OCI-LY7 (cell line): ENCODE measurements at regions not wholly inside any gene's neighbourhood (a gene's known extent, or its start where the extent isn't known, plus 50 kb on each side); places are given as distances from the start of the nearest gene placed in this dataset.

Experiments used
- BruUV-seq: library from RNA; stranded (reverse); fragments of 400-500 nt; replicated peaks from 2 replicates; lab custom pipeline; 2021; lab: Mats Ljungman, UMichigan
- CTCF ChIA-PET: fragments of 300-600 bp; sonication (Branson Sonifier 250); formaldehyde crosslinking; loops from one replicate; lab custom pipeline; 2022; ENCODE audit warnings: antibody characterized with exemption; ENCODE audit not compliant: unreplicated experiment; lab: Charles Lee
- POLR2A ChIA-PET: fragments of 300-600 bp; sonication (Branson Sonifier 250); formaldehyde crosslinking; loops from one replicate; lab custom pipeline; 2022; ENCODE audit warnings: antibody characterized with exemption; lab: Charles Lee
- DNase-seq: peaks from one replicate; pipeline ENCODE4 v3.0.0-alpha.2; 2015; ENCODE audit warnings: low spot score
- H2AFZ ChIP-seq: fragments of 200-600 bp; sonication (generic), shearing (Covaris generic); 2 replicates; pipeline ENCODE4 v1.6.1; 2014; ENCODE audit warnings: mild to moderate bottlenecking, antibody characterized with exemption, low read length, moderate library complexity
- H3K27ac ChIP-seq: fragments of 200-600 bp; sonication (generic); 2 replicates; pipeline ENCODE4 v1.5.1; 2014; ENCODE audit warnings: mixed run types, low read depth, mild to moderate bottlenecking, moderate library complexity, low read length, inconsistent platforms; ENCODE audit not compliant: poor library complexity, severe bottlenecking
- H3K36me3 ChIP-seq: fragments of 200-600 bp; sonication (generic); 2 replicates; pipeline ENCODE4 v1.6.1; 2014; ENCODE audit warnings: mild to moderate bottlenecking, antibody characterized with exemption, low read length, moderate library complexity, mixed read lengths; ENCODE audit not compliant: insufficient read depth
- H3K4me1 ChIP-seq: fragments of 200-600 bp; sonication (generic); 2 replicates; pipeline ENCODE4 v1.5.1; 2014; ENCODE audit warnings: mild to moderate bottlenecking, low read length; ENCODE audit not compliant: insufficient read depth, poor library complexity, severe bottlenecking
- H3K4me2 ChIP-seq: fragments of 200-600 bp; sonication (generic); 2 replicates; pipeline ENCODE4 v1.6.1; 2014; ENCODE audit warnings: mild to moderate bottlenecking, low read length
- H3K4me3 ChIP-seq: fragments of 200-600 bp; sonication (generic); 2 replicates; pipeline ENCODE4 v1.5.1; 2014; ENCODE audit warnings: mild to moderate bottlenecking, low read depth, low read length; ENCODE audit not compliant: poor library complexity, severe bottlenecking
- H3K79me2 ChIP-seq: fragments of 200-600 bp; sonication (generic); 2 replicates; pipeline ENCODE4 v1.6.1; 2016; ENCODE audit warnings: low read depth, mild to moderate bottlenecking, low read length, moderate library complexity, mixed read lengths; ENCODE audit not compliant: insufficient read depth
- H3K9me2 ChIP-seq: fragments of 200-600 bp; sonication (generic); 2 replicates; pipeline ENCODE4 v1.6.1; 2016; ENCODE audit warnings: mild to moderate bottlenecking, low read length, mixed read lengths; ENCODE audit not compliant: insufficient read depth
- H3K9me3 ChIP-seq: fragments of 200-600 bp; sonication (generic); 2 replicates; pipeline ENCODE4 v1.6.1; 2014; ENCODE audit warnings: mild to moderate bottlenecking, mixed run types, low read length, mixed read lengths
- H4K20me1 ChIP-seq: fragments of 200-600 bp; sonication (generic); 2 replicates; pipeline ENCODE4 v1.6.1; 2014; ENCODE audit warnings: mild to moderate bottlenecking, antibody characterized with exemption, low read length, moderate library complexity, mixed read lengths; ENCODE audit not compliant: insufficient read depth
- EZH2phosphoT487 ChIP-seq: fragments of 200-600 bp; sonication (generic); IDR thresholded peaks from 2 replicates; pipeline ENCODE4 v1.6.1; 2018; ENCODE audit warnings: low read depth, borderline replicate concordance, mild to moderate bottlenecking, mixed run types, antibody characterized with exemption, low read length, moderate library complexity, mixed read lengths
- intact Hi-C: fragments of 100-400 bp; cut with micrococcal nuclease; formaldehyde crosslinking; loops from one replicate; pipeline ENCODE4 v1.10.0; 2022; ENCODE audit not compliant: unreplicated experiment
- TF ChIP-seq, protein P1 (sequence below): fragments of 200-600 bp; sonication (generic); conservative IDR thresholded peaks from 2 replicates; pipeline ENCODE4 v1.5.1; 2014; ENCODE audit warnings: mild to moderate bottlenecking, antibody characterized with exemption, low read length, moderate library complexity, mixed read lengths

DNA sequence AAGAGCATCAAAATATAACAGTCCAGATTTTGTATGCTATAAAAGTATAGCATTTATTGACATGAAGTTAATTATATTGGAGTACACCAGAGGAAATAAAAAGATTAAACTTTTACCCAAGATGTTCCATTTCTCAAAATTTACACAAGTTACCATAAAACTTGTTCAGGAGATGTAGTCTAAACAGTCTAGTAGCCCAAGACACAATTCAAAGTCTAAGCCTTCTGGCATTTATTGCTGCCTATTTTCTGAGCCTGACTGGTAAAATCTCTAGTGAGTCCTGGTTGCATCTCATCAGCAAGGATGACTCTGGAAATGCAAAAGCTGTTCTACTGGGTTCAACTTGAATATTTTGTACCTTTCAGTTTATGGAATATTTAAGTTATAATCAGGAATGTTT is 468.7 kb downstream of the PDCD6IP start:
- no TSS peak for BruUV-seq
- ChIA-PET POLR2A (no interaction called here), CTCF (interaction anchor here (0.5 kb wide), 1 partner anchor 31 kb away, joined by 5 read pairs; no protein-coding TSS in a partner anchor)
- Histone ChIP-seq H3K4me2 (no peak overlapping the region), H4K20me1 (no peaks in the 10 kb centered on the region), H2AFZ (no peak overlapping the region), H3K36me3 (no peaks in the 10 kb centered on the region), H3K4me1 (no peaks in the 10 kb centered on the region), H3K9me2 (no peaks in the 10 kb centered on the region), H3K27ac (no peak overlapping the region), H3K4me3 (no peak overlapping the region), H3K9me3 (no peaks in the 10 kb centered on the region), H3K79me2 (no peaks in the 10 kb centered on the region)
- intact Hi-C loops = loop anchor here (10.0 kb wide), 2 partner anchors 292 to 418 kb away; no protein-coding TSS in a partner anchor
- DNase-seq = no peak
- TF ChIP-seq, protein P1, sequence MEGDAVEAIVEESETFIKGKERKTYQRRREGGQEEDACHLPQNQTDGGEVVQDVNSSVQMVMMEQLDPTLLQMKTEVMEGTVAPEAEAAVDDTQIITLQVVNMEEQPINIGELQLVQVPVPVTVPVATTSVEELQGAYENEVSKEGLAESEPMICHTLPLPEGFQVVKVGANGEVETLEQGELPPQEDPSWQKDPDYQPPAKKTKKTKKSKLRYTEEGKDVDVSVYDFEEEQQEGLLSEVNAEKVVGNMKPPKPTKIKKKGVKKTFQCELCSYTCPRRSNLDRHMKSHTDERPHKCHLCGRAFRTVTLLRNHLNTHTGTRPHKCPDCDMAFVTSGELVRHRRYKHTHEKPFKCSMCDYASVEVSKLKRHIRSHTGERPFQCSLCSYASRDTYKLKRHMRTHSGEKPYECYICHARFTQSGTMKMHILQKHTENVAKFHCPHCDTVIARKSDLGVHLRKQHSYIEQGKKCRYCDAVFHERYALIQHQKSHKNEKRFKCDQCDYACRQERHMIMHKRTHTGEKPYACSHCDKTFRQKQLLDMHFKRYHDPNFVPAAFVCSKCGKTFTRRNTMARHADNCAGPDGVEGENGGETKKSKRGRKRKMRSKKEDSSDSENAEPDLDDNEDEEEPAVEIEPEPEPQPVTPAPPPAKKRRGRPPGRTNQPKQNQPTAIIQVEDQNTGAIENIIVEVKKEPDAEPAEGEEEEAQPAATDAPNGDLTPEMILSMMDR = no peak
- no peak for TF ChIP-seq EZH2phosphoT487

DNA sequence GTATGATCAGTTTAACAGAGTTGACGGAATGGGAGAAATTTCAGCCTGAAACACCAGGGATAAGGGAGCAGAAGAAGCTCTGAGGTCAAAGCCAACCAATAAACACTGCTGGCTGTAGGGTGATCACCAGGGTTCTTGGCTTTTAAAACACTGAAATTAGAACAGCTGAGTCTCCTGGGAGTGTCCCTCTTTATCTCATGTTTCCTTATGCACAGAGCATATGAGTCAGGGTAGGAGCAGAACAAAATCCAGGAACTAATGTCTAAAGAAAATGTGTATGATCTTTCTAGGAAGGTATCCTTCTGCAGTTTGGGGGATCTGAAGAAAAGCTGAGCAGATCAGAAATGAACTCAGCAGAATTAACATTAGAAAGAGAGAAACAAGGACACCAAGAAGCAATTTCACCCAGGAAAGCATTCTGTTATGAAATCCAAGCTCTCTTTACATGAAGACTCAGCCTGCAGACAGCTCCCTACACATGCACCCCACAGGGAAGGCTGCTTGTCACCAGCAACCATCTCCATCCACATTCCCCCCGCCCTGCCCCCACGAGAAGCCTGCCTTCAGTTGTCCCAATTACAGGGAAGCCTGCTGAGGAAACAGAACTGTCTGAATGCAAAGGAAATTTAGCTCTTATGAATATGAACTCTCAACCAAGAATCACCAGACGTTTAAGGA is 469.7 kb downstream of the PDCD6IP start:
- no peak for DNase-seq
- Histone ChIP-seq H3K9me2 (no peaks in the 10 kb centered on the region), H3K9me3 (no peaks in the 10 kb centered on the region), H3K4me2 (no peak overlapping the region), H3K27ac (no peak overlapping the region), H3K36me3 (no peaks in the 10 kb centered on the region), H3K79me2 (no peaks in the 10 kb centered on the region), H3K4me1 (no peaks in the 10 kb centered on the region), H3K4me3 (no peak overlapping the region), H4K20me1 (no peaks in the 10 kb centered on the region), H2AFZ (no peak overlapping the region)
- no TSS peak for BruUV-seq
- ChIA-PET POLR2A (interaction anchor here (0.5 to 0.7 kb wide), 3 partner anchors 56 to 443 kb away, joined by 3 to 4 read pairs (median 3); no protein-coding TSS in a partner anchor), CTCF (interaction anchor here (1.2 kb wide), 1 partner anchor 8 kb away, joined by 3 read pairs; no protein-coding TSS in a partner anchor)
- intact Hi-C loops = loop anchor here (10.0 kb wide), 2 partner anchors 293 to 417 kb away; no protein-coding TSS in a partner anchor
- no peak for TF ChIP-seq EZH2phosphoT487
- TF ChIP-seq, protein P1 = no peak

DNA sequence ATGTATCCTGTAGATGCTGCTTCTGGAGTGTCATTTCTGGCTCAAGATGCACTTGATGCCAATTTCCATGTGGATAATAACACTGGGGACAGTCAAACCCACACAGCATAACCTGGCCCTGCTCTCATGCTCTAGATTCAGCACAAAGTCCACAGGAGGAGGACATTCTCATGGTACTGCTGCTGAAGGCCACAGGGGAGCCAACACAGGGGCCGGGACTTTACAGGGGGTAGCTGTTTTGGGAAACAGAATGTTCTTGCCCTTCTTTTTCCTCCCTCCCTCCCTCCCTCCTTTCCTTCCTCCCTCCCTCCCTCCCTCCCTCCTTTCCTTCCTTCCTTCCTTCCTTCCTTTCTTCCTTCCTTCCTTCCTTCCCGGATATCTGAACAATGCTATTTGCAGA is 477.4 kb downstream of the PDCD6IP start:
- intact Hi-C loops = loop anchor here (10.0 kb wide), 1 partner anchor 391 kb away; no protein-coding TSS in a partner anchor
- ChIA-PET CTCF (no interaction called here), POLR2A (no interaction called here)
- no peaks in the 10 kb centered on the region for H3K9me3 ChIP-seq
- no peaks in the 10 kb centered on the region for H4K20me1 ChIP-seq
- H2AFZ ChIP-seq = no peak overlapping the region
- no peaks in the 10 kb centered on the region for H3K79me2 ChIP-seq
- TF ChIP-seq, protein P1 = no peak
- no peak for TF ChIP-seq EZH2phosphoT487
- no peaks in the 10 kb centered on the region for H3K36me3 ChIP-seq
- no peak overlapping the region for H3K4me3 ChIP-seq
- no peak for DNase-seq
- BruUV-seq = no TSS peak
- H3K4me1 ChIP-seq = no peaks in the 10 kb centered on the region
- no peak overlapping the region for H3K4me2 ChIP-seq
- no peak overlapping the region for H3K27ac ChIP-seq
- no peaks in the 10 kb centered on the region for H3K9me2 ChIP-seq
